Calu3 (cell line): ENCODE measurements at regions not wholly inside any gene's neighbourhood (a gene's known extent, or its start where the extent isn't known, plus 50 kb on each side); places are given as distances from the start of the nearest gene placed in this dataset.

Source experiments
- BruUV-seq: library from RNA; stranded (reverse); fragments of 400-500 nt; replicated peaks from 2 replicates; lab custom pipeline; 2021; lab: Mats Ljungman, UMichigan
- CTCF ChIA-PET: fragments of 300-600 bp; sonication (Branson Sonifier 250); formaldehyde crosslinking; loops from one replicate; lab custom pipeline; 2022; ENCODE audit warnings: antibody characterized with exemption; lab: Charles Lee
- DNase-seq: peaks from one replicate; pipeline ENCODE4 v3.0.0; 2022
- H3K27ac Mint-ChIP-seq: one replicate; pipeline ENCODE4 v1.8.0; 2022; ENCODE audit warnings: mixed read lengths; ENCODE audit not compliant: unreplicated experiment
- H3K27me3 Mint-ChIP-seq: one replicate; pipeline ENCODE4 v1.8.0; 2022; ENCODE audit warnings: mixed read lengths; ENCODE audit not compliant: unreplicated experiment
- H3K36me3 Mint-ChIP-seq: one replicate; pipeline ENCODE4 v1.8.0; 2022; ENCODE audit warnings: mild to moderate bottlenecking, moderate library complexity, mixed read lengths; ENCODE audit not compliant: insufficient read depth, unreplicated experiment
- H3K4me1 Mint-ChIP-seq: one replicate; pipeline ENCODE4 v1.8.0; 2022; ENCODE audit warnings: mild to moderate bottlenecking, low read depth, mixed read lengths; ENCODE audit not compliant: unreplicated experiment
- H3K4me3 Mint-ChIP-seq: one replicate; pipeline ENCODE4 v1.8.0; 2022; ENCODE audit warnings: mild to moderate bottlenecking, low read depth, moderate library complexity, mixed read lengths; ENCODE audit not compliant: unreplicated experiment
- H3K9me3 Mint-ChIP-seq: one replicate; pipeline ENCODE4 v1.8.0; 2022; ENCODE audit warnings: low read depth, mixed read lengths; ENCODE audit not compliant: unreplicated experiment
- CTCF ChIP-seq: fragments of 200-600 bp; IDR thresholded peaks from one replicate; pipeline ENCODE4 v1.8.0; 2022; ENCODE audit warnings: antibody characterized with exemption; ENCODE audit not compliant: unreplicated experiment
- intact Hi-C: fragments of 100-400 bp; cut with micrococcal nuclease; formaldehyde crosslinking; loops from one replicate; pipeline ENCODE4 v1.10.0; 2022; ENCODE audit not compliant: unreplicated experiment

- Mint-ChIP-seq H3K27me3 (no peaks in the 10 kb centered on the region), H3K36me3 (no peaks in the 10 kb centered on the region), H3K27ac (no peak overlapping the region), H3K4me1 (no peaks in the 10 kb centered on the region), H3K9me3 (no peaks in the 10 kb centered on the region), H3K4me3 (no peak overlapping the region)
- no TSS peak for BruUV-seq
- no peak for DNase-seq
- CTCF ChIA-PET, result no interaction called here
- no peak for TF ChIP-seq CTCF
- intact Hi-C loops, result no loop called here
These were observed 68.3 kb upstream of the CHMP2B start for GRCh38 chr3:87158823-87159222.

- Mint-ChIP-seq H3K4me3 (no peak overlapping the region), H3K9me3 (peaks cover 3% of the 10 kb centered on the region), H3K4me1 (no peaks in the 10 kb centered on the region), H3K27ac (no peak overlapping the region), H3K27me3 (no peaks in the 10 kb centered on the region), H3K36me3 (no peaks in the 10 kb centered on the region)
- DNase-seq, result no peak
- no peak for TF ChIP-seq CTCF
- CTCF ChIA-PET, result no interaction called here
- intact Hi-C loops, result no loop called here
- no TSS peak for BruUV-seq
These were observed 79.1 kb upstream of the CHMP2B start for GRCh38 chr3:87148020-87148419.

GRCh38 chr3:87147562-87147961, 79.5 kb upstream of the CHMP2B start:
- H3K27me3 Mint-ChIP-seq, result no peaks in the 10 kb centered on the region
- no peak overlapping the region for H3K27ac Mint-ChIP-seq
- BruUV-seq, result no TSS peak
- no peaks in the 10 kb centered on the region for H3K4me1 Mint-ChIP-seq
- H3K4me3 Mint-ChIP-seq, result no peak overlapping the region
- no peak for DNase-seq
- intact Hi-C loops, result no loop called here
- CTCF ChIA-PET, result no interaction called here
- no peaks in the 10 kb centered on the region for H3K36me3 Mint-ChIP-seq
- peaks cover 3% of the 10 kb centered on the region for H3K9me3 Mint-ChIP-seq
- TF ChIP-seq CTCF, result no peak

GRCh38 chr3:87145553-87145952, 81.6 kb upstream of the CHMP2B start:
- peaks cover 9% of the 10 kb centered on the region for H3K9me3 Mint-ChIP-seq
- no peaks in the 10 kb centered on the region for H3K4me1 Mint-ChIP-seq
- TF ChIP-seq CTCF, result no peak
- DNase-seq, result peak; percentile 27
- no peak overlapping the region for H3K4me3 Mint-ChIP-seq
- intact Hi-C loops, result no loop called here
- H3K27ac Mint-ChIP-seq, result no peak overlapping the region
- H3K36me3 Mint-ChIP-seq, result no peaks in the 10 kb centered on the region
- no peaks in the 10 kb centered on the region for H3K27me3 Mint-ChIP-seq
- CTCF ChIA-PET, result no interaction called here
- BruUV-seq, result no TSS peak
